H9 (cell line): ENCODE measurements at regions not wholly inside any gene's neighbourhood (a gene's known extent, or its start where the extent isn't known, plus 50 kb on each side); places are given as distances from the start of the nearest gene placed in this dataset.

ENCODE experiments used
- DNase-seq: peaks from one replicate; pipeline ENCODE4 v3.0.0-alpha.2; 2017
- H2AFZ ChIP-seq: one replicate; pipeline ENCODE4 v1.6.1; 2013; ENCODE audit warnings: mild to moderate bottlenecking, low read length, control low read depth, moderate library complexity
- H2AK5ac ChIP-seq: 2 replicates; pipeline ENCODE4 v1.6.1; 2013; ENCODE audit warnings: low read length, control low read depth, mixed read lengths; ENCODE audit not compliant: insufficient read length
- H2BK120ac ChIP-seq: one replicate; pipeline ENCODE4 v1.6.1; 2013; ENCODE audit warnings: low read depth, mild to moderate bottlenecking, low read length, control low read depth, inconsistent platforms; ENCODE audit not compliant: poor library complexity, severe bottlenecking
- H2BK12ac ChIP-seq: 2 replicates; pipeline ENCODE4 v1.6.1; 2013; ENCODE audit warnings: low read length, control low read depth, mixed read lengths, low read depth; ENCODE audit not compliant: insufficient read length
- H2BK15ac ChIP-seq: 2 replicates; pipeline ENCODE4 v1.6.1; 2013; ENCODE audit warnings: low read depth, low read length, control low read depth
- H2BK20ac ChIP-seq: one replicate; pipeline ENCODE4 v1.6.1; 2013; ENCODE audit warnings: low read depth, mild to moderate bottlenecking, low read length, control low read depth, inconsistent platforms; ENCODE audit not compliant: poor library complexity, severe bottlenecking
- H2BK5ac ChIP-seq: 2 replicates; pipeline ENCODE4 v1.6.1; 2013; ENCODE audit warnings: low read length, control low read depth, mixed read lengths; ENCODE audit not compliant: insufficient read length
- H3K14ac ChIP-seq: 2 replicates; pipeline ENCODE4 v1.6.1; 2013; ENCODE audit warnings: low read length, control low read depth; ENCODE audit not compliant: insufficient read depth
- H3K18ac ChIP-seq: 2 replicates; pipeline ENCODE4 v1.6.1; 2013; ENCODE audit warnings: low read depth, mild to moderate bottlenecking, mixed read lengths, low read length, control low read depth; ENCODE audit not compliant: insufficient read length
- H3K23ac ChIP-seq: 2 replicates; pipeline ENCODE4 v1.6.1; 2013; ENCODE audit warnings: low read length, control low read depth, mixed read lengths, low read depth; ENCODE audit not compliant: insufficient read length
- H3K23me2 ChIP-seq: 2 replicates; pipeline ENCODE4 v1.6.1; 2013; ENCODE audit warnings: low read depth, mild to moderate bottlenecking, mixed read lengths, low read length, control low read depth; ENCODE audit not compliant: insufficient read length, poor library complexity, severe bottlenecking
- H3K27ac ChIP-seq: 2 replicates; pipeline ENCODE4 v1.5.1; 2013; ENCODE audit warnings: low read length, control low read depth, mixed read lengths, low read depth; ENCODE audit not compliant: insufficient read length
- H3K27me3 ChIP-seq: 2 replicates; pipeline ENCODE4 v1.6.1; 2013; ENCODE audit warnings: low read length, control low read depth, inconsistent platforms; ENCODE audit not compliant: insufficient read depth
- H3K4ac ChIP-seq: 2 replicates; pipeline ENCODE4 v1.6.1; 2013; ENCODE audit warnings: low read depth, mild to moderate bottlenecking, control low read depth, inconsistent platforms, low read length, moderate library complexity
- H3K4me1 ChIP-seq: 2 replicates; pipeline ENCODE4 v1.6.1; 2013; ENCODE audit warnings: low read length, control low read depth, inconsistent platforms; ENCODE audit not compliant: insufficient read depth
- H3K4me2 ChIP-seq: 2 replicates; pipeline ENCODE4 v1.6.1; 2013; ENCODE audit warnings: low read length, control low read depth, mixed read lengths; ENCODE audit not compliant: insufficient read length, insufficient read depth
- H3K56ac ChIP-seq: 2 replicates; pipeline ENCODE4 v1.6.1; 2013; ENCODE audit warnings: low read depth, mild to moderate bottlenecking, mixed read lengths, low read length, control low read depth; ENCODE audit not compliant: insufficient read length
- H3K79me1 ChIP-seq: 2 replicates; pipeline ENCODE4 v1.6.1; 2013; ENCODE audit warnings: low read depth, mild to moderate bottlenecking, moderate library complexity, low read length, control low read depth, inconsistent platforms; ENCODE audit not compliant: insufficient read depth, poor library complexity, severe bottlenecking
- H3K79me2 ChIP-seq: 2 replicates; pipeline ENCODE4 v1.6.1; 2013; ENCODE audit warnings: low read length, control low read depth, inconsistent platforms; ENCODE audit not compliant: insufficient read depth
- H3K9ac ChIP-seq: 2 replicates; pipeline ENCODE4 v1.6.1; 2013; ENCODE audit warnings: low read length, control low read depth, mixed read lengths; ENCODE audit not compliant: insufficient read length; ENCODE audit errors: extremely low read depth
- H3K9me3 ChIP-seq: one replicate; pipeline ENCODE4 v1.6.1; 2013; ENCODE audit warnings: low read depth, low read length, inconsistent platforms; ENCODE audit not compliant: control insufficient read depth
- H3T11ph ChIP-seq: one replicate; pipeline ENCODE4 v1.6.1; 2013; ENCODE audit warnings: mild to moderate bottlenecking, low read length, control low read depth, inconsistent platforms
- H4K20me1 ChIP-seq: one replicate; pipeline ENCODE4 v1.6.1; 2013; ENCODE audit not compliant: control insufficient read depth, insufficient read length, insufficient read depth
- H4K5ac ChIP-seq: 2 replicates; pipeline ENCODE4 v1.6.1; 2013; ENCODE audit warnings: low read depth, mild to moderate bottlenecking, mixed read lengths, low read length, control low read depth; ENCODE audit not compliant: insufficient read length
- H4K8ac ChIP-seq: replicated peaks from 2 replicates; pipeline ENCODE4 v1.6.1; 2013; ENCODE audit warnings: low read length, control low read depth, mixed read lengths, low read depth; ENCODE audit not compliant: insufficient read length
- H4K91ac ChIP-seq: 2 replicates; pipeline ENCODE4 v1.6.1; 2013; ENCODE audit warnings: low read depth, mild to moderate bottlenecking, moderate library complexity, mixed read lengths, low read length, control low read depth; ENCODE audit not compliant: insufficient read length
- H3K27ac Mint-ChIP-seq, 3 experiments: 2 replicates in 2 of 3; 3 replicates in 1 of 3; pipeline ENCODE4 v1.8.0; 2020 to 2021; ENCODE audit warnings: mixed read lengths in 3 of 3, mild to moderate bottlenecking in 1 of 3, moderate library complexity in 1 of 3
- H3K27me3 Mint-ChIP-seq: 2 replicates; pipeline ENCODE4 v1.8.0; 2021; ENCODE audit warnings: low read depth, mild to moderate bottlenecking, moderate library complexity, mixed read lengths
- H3K36me3 Mint-ChIP-seq, 3 experiments: 2 replicates in 2 of 3; 3 replicates in 1 of 3; pipeline ENCODE4 v1.8.0; 2020 to 2021; ENCODE audit warnings: low read depth in 3 of 3, mixed read lengths in 3 of 3; ENCODE audit not compliant: insufficient read depth in 1 of 3
- H3K4me1 Mint-ChIP-seq, 2 experiments: 2 replicates each; pipeline ENCODE4 v1.8.0; 2020; ENCODE audit warnings: mixed read lengths in 2 of 2
- H3K4me3 Mint-ChIP-seq, 2 experiments: 2 replicates in 1 of 2; 3 replicates in 1 of 2; pipeline ENCODE4 v1.8.0; 2020 to 2021; ENCODE audit warnings: mild to moderate bottlenecking in 2 of 2, mixed read lengths in 2 of 2, moderate library complexity in 1 of 2
- H3K9me3 Mint-ChIP-seq, 2 experiments: 2 replicates in 1 of 2; 3 replicates in 1 of 2; pipeline ENCODE4 v1.8.0; 2020; ENCODE audit warnings: mild to moderate bottlenecking in 2 of 2, mixed read lengths in 2 of 2, moderate library complexity in 1 of 2
- CTCF ChIP-seq: fragments of 200-600 bp; sonication (generic); conservative IDR thresholded peaks from 3 replicates; pipeline ENCODE4 v1.8.0; 2021; ENCODE audit warnings: antibody characterized with exemption, mild to moderate bottlenecking
- WGBS: extraction: QIAGEN DNeasy Blood & Tissue Kit; methylation state at CpG from one replicate; pipeline ENCODE4 v1.1.7; 2013; ENCODE audit warnings: missing lambda C conversion rate, low lambda C conversion rate, mixed read lengths; ENCODE audit not compliant: insufficient read length; ENCODE audit errors: extremely low coverage; 5-methylcytosine and 5-hydroxymethylcytosine counted together

DNA sequence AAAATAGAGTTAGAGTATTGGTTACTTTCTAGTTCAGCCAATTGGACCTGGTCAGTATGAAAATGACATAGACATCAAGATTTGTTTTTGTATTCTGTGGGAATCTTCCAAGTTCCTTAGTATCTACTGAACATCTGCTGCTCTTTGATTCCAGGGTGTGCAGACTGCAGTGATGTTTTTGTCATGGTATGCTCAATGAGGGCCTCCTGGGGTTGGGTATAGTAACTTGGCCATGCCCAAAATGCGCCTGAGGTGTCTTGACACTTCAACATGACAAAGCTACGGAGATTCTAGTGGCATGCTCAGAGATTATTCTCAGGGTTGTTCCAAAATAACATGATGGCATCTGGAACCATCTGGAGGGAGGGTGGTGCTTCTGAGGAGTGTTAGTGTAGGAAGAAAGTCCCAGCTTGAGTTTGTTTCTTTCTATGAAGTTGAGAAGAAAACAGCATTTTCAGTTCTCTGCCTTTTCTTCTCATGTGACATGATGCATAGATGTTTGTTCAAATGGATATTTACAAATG, 313.5 kb upstream of the TBL1XR1 start:
- Mint-ChIP-seq H3K4me1 (peaks cover 3 to 5% of the 10 kb centered on the region in 2 experiments), H3K9me3 (peaks cover 0 to 3% of the 10 kb centered on the region in 2 experiments; a peak in 1 of 5 replicates), H3K27me3 (no peaks in the 10 kb centered on the region), H3K36me3 (no peaks in the 10 kb centered on the region; a peak in 1 of 7 replicates), H3K4me3 (no peak overlapping the region), H3K27ac (no peak overlapping the region)
- Histone ChIP-seq H2BK5ac (no peak overlapping the region), H2BK20ac (no peak overlapping the region), H3K4me1 (no peaks in the 10 kb centered on the region; the same call in 1 of the 2 replicates), H3K18ac (no peak overlapping the region), H3K23ac (no peak overlapping the region), H3K27ac (no peak overlapping the region), H3K27me3 (no peaks in the 10 kb centered on the region), H4K20me1 (no peaks in the 10 kb centered on the region), H2AK5ac (no peak overlapping the region), H2AFZ (no peak overlapping the region), H3K56ac (no peak overlapping the region), H2BK15ac (no peak overlapping the region), H4K5ac (no peak overlapping the region), H4K91ac (no peak overlapping the region), H2BK12ac (no peak overlapping the region), H3K4ac (no peak overlapping the region), H3K9ac (no peak overlapping the region), H3K14ac (no peak overlapping the region), H3K79me2 (no peaks in the 10 kb centered on the region), H3K4me2 (no peak overlapping the region), H3K9me3 (no peaks in the 10 kb centered on the region), H3K79me1 (no peaks in the 10 kb centered on the region), H4K8ac (no peak overlapping the region), H3T11ph (no peak overlapping the region), H2BK120ac (no peak overlapping the region), H3K23me2 (no peaks in the 10 kb centered on the region)
- no peak for TF ChIP-seq CTCF
- no peak for DNase-seq
- no CpG with 5 or more reads among the region's 2 CpGs for WGBS
